ENCODE measurements at regions not wholly inside any gene's neighbourhood (a gene's known extent, or its start where the extent isn't known, plus 50 kb on each side); places are given as distances from the start of the nearest gene placed in this dataset.

- peak; percentile 54 for TF ChIP-seq EP300 (conservative IDR thresholded peaks at IDR 0.05; ENCODE audit: poor library complexity, severe bottlenecking)
- TF ChIP-seq CTCF (IDR thresholded peaks at IDR 0.05; ENCODE audit: poor library complexity, severe bottlenecking): no peak
- TF ChIP-seq EZH2 (IDR thresholded peaks at IDR 0.05; ENCODE audit: borderline replicate concordance, insufficient read depth, low read length, poor library complexity, severe bottlenecking): no peak
- TF ChIP-seq RAD21 (conservative IDR thresholded peaks at IDR 0.05): no peak
These were observed 339.6 kb upstream of the TBL1XR1 start for GRCh38 chr3:177536873-177537272.

All from neural cell (in vitro differentiated cells).